ENCODE measurements at regions not wholly inside any gene's neighbourhood (a gene's known extent, or its start where the extent isn't known, plus 50 kb on each side); places are given as distances from the start of the nearest gene placed in this dataset.

DNA sequence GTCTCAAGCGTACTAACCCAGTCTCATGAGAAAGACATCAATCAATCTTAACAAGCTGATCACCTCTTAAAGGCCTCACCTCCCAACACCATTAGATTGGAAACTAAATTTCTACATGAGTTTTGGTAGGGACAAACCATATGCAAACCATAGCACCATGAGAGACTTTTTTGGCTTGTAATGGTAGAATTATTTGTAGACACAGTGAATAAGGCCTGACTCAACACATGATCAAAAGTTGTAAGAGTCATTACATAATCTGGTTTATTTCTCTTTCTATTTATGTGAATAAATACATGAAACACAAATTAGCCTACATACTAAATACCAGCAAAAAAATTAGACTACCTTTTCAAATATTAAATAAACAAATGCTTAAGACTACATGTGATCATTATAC is 183.3 kb upstream of the EPHA6 start:
- TF ChIP-seq EZH2 (IDR thresholded peaks at IDR 0.05; ENCODE audit: borderline replicate concordance, low read length) (no peak), CTCF (conservative IDR thresholded peaks at IDR 0.05 in 1 of 2, IDR thresholded peaks at IDR 0.05 in 1 of 2; ENCODE audit: extremely low read depth in 1 of 2, insufficient read depth in 1 of 2, low read depth in 1 of 2, low read length in 2 of 2) (no peak)

All from mammary epithelial cell (primary cell).